Esophagus muscularis mucosa (tissue), 3 donors: ENCODE measurements at regions not wholly inside any gene's neighbourhood (a gene's known extent, or its start where the extent isn't known, plus 50 kb on each side); places are given as distances from the start of the nearest gene placed in this dataset.

ENCODE experiments used
- CTCF ChIP-seq, 3 experiments: fragments of 200-600 bp in 2 of 3; fragments of 450-650 bp in 1 of 3; sonication (generic) in 2 of 3; IDR thresholded peaks; one replicate each; pipeline ENCODE4 v1.5.1; 2017 to 2019; ENCODE audit warnings: antibody characterized with exemption in 3 of 3, mild to moderate bottlenecking in 2 of 3, moderate library complexity in 1 of 3
- POLR2A ChIP-seq: fragments of 450-650 bp; IDR thresholded peaks from one replicate; pipeline ENCODE4 v1.6.1; 2017; ENCODE audit warnings: antibody characterized with exemption, moderate library complexity, mild to moderate bottlenecking, low read depth
- POLR2AphosphoS5 ChIP-seq, 2 donors: sonication (generic); formaldehyde crosslinking; IDR thresholded peaks; one replicate each; pipeline ENCODE4 v1.6.1; 2017; ENCODE audit warnings: antibody characterized with exemption in 2 of 2

DNA sequence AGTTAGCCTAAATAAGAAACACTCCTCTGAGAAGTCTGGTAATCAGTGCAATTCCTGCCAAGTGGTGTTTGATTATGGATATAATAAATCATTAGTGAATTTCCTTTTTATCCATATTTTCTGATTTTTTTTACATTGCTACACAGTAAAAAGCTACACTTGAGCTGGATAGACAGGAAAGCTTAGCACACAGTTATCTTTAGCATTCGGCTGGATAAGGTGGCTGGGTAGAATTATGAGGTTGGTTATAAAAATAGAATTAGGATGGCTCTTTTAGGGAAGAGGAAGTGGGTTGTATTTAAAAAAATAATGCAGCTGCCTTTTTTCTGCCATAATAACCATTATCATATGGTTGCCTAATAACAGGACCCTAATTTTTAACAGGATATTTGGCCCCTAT lies 460.6 kb downstream of the NAF1 start:
- TF ChIP-seq CTCF (IDR thresholded peaks at IDR 0.05) (no peak), POLR2A (no peak), POLR2AphosphoS5 (IDR thresholded peaks at IDR 0.05) (no peak)
